Activated CD8-positive, alpha-beta memory T cell treated with anti-CD3 and anti-CD28 coated beads for 24 hours (primary cell): ENCODE measurements at regions not wholly inside any gene's neighbourhood (a gene's known extent, or its start where the extent isn't known, plus 50 kb on each side); places are given as distances from the start of the nearest gene placed in this dataset.

Source experiments
- DNase-seq: peaks from one replicate; pipeline ENCODE4 v3.0.0-alpha.2; 2020

DNA sequence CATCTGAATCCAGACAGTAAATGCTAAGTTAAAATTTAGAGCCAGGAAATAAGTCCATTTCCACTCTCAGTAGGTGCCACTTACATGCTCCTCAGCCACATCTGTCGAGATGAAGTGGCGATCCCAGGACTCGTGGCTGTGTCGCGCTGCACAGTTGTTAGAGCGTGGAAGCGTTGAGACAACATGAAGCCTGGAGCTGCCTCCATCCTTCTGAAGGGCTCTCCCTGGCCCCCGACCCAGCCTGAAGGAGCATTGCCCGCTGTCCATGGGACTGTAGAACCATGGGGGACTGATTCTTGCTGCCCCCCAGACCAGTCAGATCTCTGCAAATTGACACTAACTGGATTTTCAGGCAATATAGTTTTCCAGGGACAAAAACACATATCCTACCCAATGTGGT, 58.9 kb downstream of the IRX1 start:
- DNase-seq = no peak

DNA sequence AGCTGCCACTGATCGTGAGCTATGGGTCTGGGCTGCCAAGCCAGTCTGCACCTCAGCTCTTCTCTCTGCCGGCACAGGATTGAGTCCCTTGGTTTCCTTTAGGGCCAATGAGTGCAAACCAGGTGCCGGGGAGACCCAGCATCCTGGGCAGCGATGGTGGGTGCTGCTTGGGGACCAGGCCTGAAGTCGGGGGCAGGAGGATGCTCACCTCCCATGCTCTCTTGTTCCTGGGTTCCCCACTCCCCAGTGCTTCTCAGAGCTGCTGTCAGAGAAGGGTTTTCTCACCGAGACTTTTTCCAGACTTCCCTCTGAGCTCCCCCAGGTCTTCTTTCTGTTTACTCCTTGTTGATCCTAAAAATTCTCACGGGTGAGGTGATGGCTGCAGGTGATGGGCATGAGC, 61.2 kb downstream of the IRX1 start:
- no peak for DNase-seq

DNA sequence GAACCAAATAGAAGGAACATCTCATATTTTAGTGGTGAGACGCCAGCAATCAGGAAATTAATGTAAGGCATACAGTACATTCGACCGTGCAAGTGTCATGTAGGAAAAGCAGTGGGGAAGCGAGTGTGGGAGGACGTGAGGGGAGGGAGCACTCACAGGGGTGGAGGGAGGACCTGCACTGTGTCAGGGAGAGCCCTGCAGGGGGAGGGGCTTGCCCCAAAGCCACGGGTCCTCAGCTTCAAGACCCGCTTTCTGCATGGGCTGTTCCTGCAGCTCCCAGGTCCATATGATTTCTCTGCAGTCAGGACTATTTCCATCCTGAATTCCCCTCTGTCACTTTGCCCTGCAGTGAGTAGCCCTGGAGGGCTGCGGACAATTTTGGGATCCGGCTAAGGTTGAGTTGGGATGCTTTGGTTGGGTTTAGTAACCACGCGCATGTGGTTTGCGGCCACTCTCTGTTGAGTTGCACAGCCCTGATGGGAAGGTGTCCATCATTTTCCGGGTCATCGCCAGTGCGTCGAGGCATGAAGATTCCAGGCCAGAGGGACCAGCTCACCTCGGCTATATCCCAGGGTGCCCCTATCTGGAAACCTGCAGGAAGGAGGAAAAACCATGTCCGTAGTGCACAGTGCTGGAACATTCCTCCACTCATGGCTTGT, 61.9 kb downstream of the IRX1 start:
- DNase-seq = no peak

GRCh38 chr5:3658929-3659328, 63.3 kb downstream of the IRX1 start:
- DNase-seq = no peak

- no peak for DNase-seq
Observed at GRCh38 chr5:3659907-3660306, 64.3 kb downstream of the IRX1 start.

- no peak for DNase-seq
Observed at GRCh38 chr5:3660630-3661029, 65.0 kb downstream of the IRX1 start.

DNA sequence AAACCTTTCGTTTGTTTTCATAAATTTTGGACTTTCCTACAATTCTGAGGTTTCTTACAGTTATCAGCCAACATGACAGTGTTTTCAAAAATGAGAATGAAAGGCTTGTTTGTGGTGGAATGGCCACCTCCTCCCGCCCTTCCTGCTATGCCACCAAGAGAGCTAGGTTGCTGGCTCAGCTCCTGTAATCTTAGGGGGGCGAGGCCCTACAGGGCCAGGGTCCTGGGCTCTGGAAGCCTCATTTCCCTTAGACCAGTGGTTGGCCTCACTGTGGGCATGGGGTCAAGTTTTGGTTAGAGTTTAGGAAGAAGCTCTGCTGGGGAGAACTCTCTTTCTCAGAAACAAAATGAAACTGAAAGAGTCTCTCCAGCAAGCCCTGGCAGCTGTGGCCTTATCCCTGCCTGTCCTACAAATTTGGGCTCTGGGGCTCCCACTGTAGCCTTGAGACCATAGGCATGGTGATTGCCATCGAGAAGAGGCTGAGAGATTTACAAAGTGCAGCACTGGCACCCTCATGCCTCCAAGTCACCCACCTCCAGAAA, 66.2 kb downstream of the IRX1 start:
- DNase-seq = no peak

- DNase-seq = no peak
Observed at GRCh38 chr5:3662344-3662743, 66.7 kb downstream of the IRX1 start.

DNA sequence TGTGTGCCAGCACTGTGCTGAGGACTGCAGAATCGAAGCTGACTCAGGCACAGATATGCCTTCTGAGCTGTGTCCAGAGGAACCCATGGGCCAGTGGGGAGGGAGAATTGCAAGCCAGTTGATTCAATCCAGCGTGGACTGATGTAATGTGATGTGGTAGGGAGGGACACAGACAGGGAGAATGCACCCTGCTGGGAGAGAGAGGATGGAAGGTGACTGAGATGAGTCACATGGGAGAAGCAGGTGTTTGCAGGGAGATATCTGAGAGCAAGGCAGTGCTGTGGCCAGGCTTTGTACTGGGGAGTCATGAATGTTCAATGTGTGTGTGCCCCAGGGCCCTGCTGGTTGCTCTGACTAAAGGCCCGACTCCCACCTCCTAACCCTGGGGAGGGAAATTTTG, 75.7 kb downstream of the IRX1 start:
- no peak for DNase-seq

- DNase-seq = no peak
Observed at GRCh38 chr5:3678801-3679200, 83.2 kb downstream of the IRX1 start.

- no peak for DNase-seq
Observed at GRCh38 chr5:3680821-3681220, 85.2 kb downstream of the IRX1 start.

- DNase-seq = no peak
Observed at GRCh38 chr5:3684118-3684517, 88.5 kb downstream of the IRX1 start.

GRCh38 chr5:3684771-3685354, 89.2 kb downstream of the IRX1 start:
- DNase-seq = no peak

DNA sequence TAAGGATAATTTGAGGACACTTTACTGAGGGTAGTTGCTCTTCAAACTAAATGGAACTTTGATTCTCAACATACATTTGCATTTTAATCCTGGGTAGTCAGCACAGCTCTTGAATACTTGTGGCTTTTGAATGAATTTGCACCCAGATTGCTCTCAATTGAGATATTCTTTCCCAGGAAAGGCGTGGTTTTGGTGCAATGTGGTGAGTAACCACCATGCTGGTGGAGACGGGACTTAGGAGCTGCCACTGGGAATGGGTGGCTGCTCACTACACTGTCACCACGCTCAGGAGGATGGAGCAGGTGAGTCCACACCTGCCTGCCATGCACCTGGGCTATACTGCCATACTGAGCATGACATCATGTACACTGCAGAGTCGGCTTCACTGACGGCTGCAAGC, 99.2 kb downstream of the IRX1 start:
- no peak for DNase-seq

- DNase-seq = no peak
Observed at GRCh38 chr5:3695818-3696217, 100.2 kb downstream of the IRX1 start.

- no peak for DNase-seq
Observed at GRCh38 chr5:3698412-3698811, 102.8 kb downstream of the IRX1 start.

DNA sequence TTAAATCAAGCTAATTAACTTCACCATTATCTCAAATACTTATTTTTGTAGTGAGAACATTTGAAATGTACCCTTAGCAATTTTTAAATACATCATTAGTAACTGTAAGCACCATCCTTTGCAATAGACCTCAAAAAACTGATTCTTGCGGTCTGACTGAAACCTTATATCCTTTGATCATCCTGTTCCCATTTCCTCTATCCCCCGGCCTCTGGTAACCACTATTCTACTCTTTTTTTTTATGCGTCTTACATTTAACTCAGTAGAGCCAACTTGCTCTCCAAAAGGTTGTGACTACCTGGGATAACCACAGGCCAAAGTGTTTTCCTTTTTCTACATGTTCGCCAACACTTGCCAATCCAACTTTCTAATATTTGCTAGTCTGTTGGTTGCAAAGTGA, 106.1 kb downstream of the IRX1 start:
- DNase-seq = no peak

GRCh38 chr5:3704661-3705060, 109.0 kb downstream of the IRX1 start:
- no peak for DNase-seq

- DNase-seq = no peak
Observed at GRCh38 chr5:3709068-3709716, 113.6 kb downstream of the IRX1 start.

- DNase-seq = no peak
Observed at GRCh38 chr5:3709717-3710348, 114.2 kb downstream of the IRX1 start.

DNA sequence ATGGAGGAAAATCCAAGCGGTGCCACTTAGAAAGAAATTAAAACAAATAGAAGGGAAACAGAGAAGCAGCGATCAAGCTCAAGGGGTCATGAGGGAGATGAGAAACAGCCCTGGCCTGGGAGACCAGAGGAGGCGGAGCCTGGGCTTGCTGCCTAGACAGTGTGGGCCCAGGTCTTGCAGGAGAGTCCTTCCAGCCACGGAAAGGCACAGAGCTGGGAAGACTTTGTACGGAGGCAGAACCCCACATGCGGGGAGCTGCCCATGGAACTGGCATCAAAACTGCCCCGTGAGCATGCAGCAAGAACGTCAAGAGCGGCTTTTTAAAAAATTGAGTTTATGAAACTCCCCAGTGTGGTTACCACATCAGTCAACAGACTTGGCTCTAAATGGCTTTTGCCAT, 119.4 kb downstream of the IRX1 start:
- no peak for DNase-seq

- DNase-seq = no peak
Observed at GRCh38 chr5:3729631-3730030, 134.0 kb downstream of the IRX1 start.

- no peak for DNase-seq
Observed at GRCh38 chr5:3734632-3735031, 139.0 kb downstream of the IRX1 start.

- DNase-seq = no peak
Observed at GRCh38 chr5:3736466-3736865, 140.8 kb downstream of the IRX1 start.
